ENCODE measurements at regions not wholly inside any gene's neighbourhood (a gene's known extent, or its start where the extent isn't known, plus 50 kb on each side); places are given as distances from the start of the nearest gene placed in this dataset.
A peak's percentile ranks its signal among the peaks of the same experiment; 100 is the strongest.

DNA sequence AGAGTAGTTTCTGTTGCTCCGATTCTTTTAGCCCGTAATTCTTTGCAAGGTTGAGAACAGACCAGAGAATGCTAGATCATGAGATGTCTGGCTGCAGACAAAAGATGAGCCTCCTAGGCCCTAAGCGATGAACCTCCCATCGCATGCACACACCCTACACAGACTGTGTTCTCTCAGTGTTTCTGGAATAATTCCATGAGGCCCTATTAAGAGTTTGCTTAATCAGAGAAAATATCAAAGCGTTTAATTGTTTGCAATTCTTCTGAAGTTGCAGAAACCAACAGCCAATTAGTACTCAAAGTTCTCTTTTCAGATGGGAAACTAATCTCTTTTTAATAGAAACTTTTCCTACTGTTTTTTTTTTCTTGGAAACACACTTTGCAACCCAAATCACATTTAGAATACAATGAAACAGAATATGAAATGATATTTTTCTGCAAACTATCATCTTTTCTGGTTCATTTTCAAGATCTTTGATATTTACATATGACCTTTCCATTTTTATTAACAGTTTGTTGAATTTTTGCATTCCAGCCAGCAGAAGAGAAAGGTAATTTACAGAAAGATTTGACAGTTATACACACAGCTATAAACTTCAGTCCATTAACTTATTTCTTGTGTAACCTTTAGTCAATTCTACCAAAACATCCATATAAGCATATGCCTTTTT is 1525.6 kb downstream of the ARAP2 start:
- no peak for DNase-seq (ENCODE audit: extremely low spot score)
- CTCF ChIA-PET = no interaction called here

DNA sequence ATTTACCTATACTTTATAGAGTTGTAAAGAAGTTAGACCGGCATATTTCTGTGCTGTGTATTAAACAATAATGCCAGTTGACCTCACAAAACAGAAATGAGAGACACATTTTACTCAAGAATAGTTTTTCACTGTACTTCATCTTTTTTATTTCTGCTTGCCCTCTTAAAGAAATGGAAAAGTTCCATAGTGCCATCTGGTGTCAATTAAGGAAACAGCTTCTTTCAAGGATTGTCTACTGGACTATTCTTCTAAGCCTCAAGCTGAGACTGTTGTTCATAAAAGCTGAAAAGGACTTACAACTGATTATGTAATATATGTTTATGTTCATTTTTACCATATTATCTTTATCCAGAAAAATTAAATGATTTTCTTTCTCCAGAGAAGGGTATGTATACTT is 1523.7 kb downstream of the ARAP2 start:
- CTCF ChIA-PET = interaction anchor here (0.6 to 1.3 kb wide), 4 partner anchors 11 to 37 kb away, joined by 3 read pairs; no protein-coding TSS in a partner anchor
- POLR2A ChIA-PET = no interaction called here
- DNase-seq (ENCODE audit: extremely low spot score) = no peak

More for the DNA sequence above, 1525.6 kb downstream of the ARAP2 start:
- POLR2A ChIA-PET = no interaction called here
- TF ChIP-seq, protein P1, sequence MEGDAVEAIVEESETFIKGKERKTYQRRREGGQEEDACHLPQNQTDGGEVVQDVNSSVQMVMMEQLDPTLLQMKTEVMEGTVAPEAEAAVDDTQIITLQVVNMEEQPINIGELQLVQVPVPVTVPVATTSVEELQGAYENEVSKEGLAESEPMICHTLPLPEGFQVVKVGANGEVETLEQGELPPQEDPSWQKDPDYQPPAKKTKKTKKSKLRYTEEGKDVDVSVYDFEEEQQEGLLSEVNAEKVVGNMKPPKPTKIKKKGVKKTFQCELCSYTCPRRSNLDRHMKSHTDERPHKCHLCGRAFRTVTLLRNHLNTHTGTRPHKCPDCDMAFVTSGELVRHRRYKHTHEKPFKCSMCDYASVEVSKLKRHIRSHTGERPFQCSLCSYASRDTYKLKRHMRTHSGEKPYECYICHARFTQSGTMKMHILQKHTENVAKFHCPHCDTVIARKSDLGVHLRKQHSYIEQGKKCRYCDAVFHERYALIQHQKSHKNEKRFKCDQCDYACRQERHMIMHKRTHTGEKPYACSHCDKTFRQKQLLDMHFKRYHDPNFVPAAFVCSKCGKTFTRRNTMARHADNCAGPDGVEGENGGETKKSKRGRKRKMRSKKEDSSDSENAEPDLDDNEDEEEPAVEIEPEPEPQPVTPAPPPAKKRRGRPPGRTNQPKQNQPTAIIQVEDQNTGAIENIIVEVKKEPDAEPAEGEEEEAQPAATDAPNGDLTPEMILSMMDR (IDR thresholded peaks at IDR 0.05; ENCODE audit: control extremely low read depth, extremely low read depth, low read depth, missing control alignments) = no peak

DNA sequence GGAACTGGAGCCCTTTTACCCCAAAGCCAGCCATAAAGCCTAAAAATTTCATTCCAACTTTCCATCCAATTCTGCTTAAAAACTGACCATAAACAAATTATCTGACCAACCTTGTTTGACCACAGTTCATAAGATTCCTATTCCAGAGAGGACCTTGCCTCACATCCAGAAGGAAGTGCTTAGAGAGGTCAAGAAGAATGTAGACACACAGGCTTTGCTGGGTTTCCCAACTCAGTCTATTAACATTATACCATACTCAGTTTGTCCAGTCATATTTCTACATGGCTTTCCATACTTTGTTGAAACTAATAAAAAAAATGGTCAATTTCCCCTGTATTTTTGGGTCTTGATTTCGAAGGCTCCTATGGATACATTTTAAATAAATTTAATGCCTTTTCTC is 1522.5 kb downstream of the ARAP2 start:
- POLR2A ChIA-PET = no interaction called here
- TF ChIP-seq, protein P1 (IDR thresholded peaks at IDR 0.05; ENCODE audit: control extremely low read depth, extremely low read depth, low read depth, missing control alignments) = no peak
- CTCF ChIA-PET = no interaction called here
- no peak for DNase-seq (ENCODE audit: extremely low spot score)

More for the DNA sequence above, 1523.7 kb downstream of the ARAP2 start:
- TF ChIP-seq, protein P1 (IDR thresholded peaks at IDR 0.05; ENCODE audit: control extremely low read depth, extremely low read depth, low read depth, missing control alignments) = peak; percentile 46

DNA sequence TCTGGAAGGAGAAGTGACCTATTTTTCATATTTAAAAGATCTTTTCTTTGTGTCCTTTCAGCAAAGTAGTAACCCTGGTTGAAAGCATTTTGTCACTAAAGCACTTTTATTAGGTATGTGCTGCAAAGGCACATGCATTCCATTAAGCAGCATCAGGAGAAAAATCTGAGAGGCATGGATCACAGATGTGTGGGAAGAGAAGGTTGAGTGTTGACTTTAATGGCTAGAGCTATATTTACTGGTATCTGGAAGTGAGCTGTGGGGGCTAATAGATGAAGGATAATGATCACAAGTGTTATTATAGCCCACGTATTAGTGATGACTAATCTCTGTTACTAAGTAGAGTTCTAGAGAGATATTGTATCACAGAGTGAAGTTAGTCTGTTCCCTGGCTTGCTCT is 1520.7 kb downstream of the ARAP2 start:
- POLR2A ChIA-PET = no interaction called here
- DNase-seq (ENCODE audit: extremely low spot score) = no peak
- CTCF ChIA-PET = no interaction called here
- TF ChIP-seq, protein P1 (IDR thresholded peaks at IDR 0.05; ENCODE audit: control extremely low read depth, extremely low read depth, low read depth, missing control alignments) = no peak

DNA sequence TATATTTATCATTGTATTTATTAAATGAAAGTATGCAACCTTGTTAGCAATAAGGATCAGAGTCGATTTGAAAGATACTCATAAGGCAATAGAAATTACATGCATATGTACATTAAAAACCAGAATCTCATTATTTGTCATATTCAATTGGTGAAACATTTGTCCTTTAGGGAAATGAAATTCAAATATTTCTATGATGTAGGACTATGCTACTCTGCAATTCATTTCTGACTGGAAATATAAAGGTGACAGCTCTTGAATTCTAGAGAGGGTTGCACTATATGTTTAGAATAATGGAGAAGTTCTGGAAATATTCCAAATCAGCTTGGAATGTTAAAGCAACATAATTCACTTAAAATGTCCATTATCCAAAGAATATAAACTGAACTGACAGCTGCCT is 1519.8 kb downstream of the ARAP2 start:
- CTCF ChIA-PET = interaction anchor here (1.9 kb wide), 1 partner anchor 11 kb away, joined by 7 read pairs; no protein-coding TSS in a partner anchor
- TF ChIP-seq, protein P1 (IDR thresholded peaks at IDR 0.05; ENCODE audit: control extremely low read depth, extremely low read depth, low read depth, missing control alignments) = no peak
- POLR2A ChIA-PET = no interaction called here
- no peak for DNase-seq (ENCODE audit: extremely low spot score)

DNA sequence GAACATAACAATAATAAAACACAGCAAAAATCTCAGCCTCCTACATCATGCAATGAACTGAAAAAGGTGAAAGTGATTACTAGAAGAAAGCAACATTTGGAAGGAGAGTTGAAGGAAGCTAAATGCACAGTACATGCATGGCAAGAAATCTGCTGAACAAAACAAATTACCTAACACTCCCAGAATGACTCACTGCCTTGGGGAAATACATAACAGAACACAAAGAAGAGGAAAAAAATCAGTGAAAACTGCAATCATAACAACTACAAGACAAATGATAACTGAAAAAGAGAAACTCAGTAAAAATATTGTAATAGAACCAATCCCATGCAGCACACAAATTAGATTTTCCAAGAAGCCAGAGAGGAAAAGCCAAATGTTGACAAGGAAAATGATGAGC is 1513.2 kb downstream of the ARAP2 start:
- POLR2A ChIA-PET = no interaction called here
- DNase-seq (ENCODE audit: extremely low spot score) = no peak
- TF ChIP-seq, protein P1 (IDR thresholded peaks at IDR 0.05; ENCODE audit: control extremely low read depth, extremely low read depth, low read depth, missing control alignments) = no peak
- CTCF ChIA-PET = no interaction called here
